CD14-positive monocyte (primary cell): ENCODE measurements at regions not wholly inside any gene's neighbourhood (a gene's known extent, or its start where the extent isn't known, plus 50 kb on each side); places are given as distances from the start of the nearest gene placed in this dataset.

Experiments
- DNase-seq, 3 donors: peaks; one replicate each; pipeline ENCODE4 v3.0.0-alpha.2; 2011 to 2022
- H2AFZ ChIP-seq: 2 replicates; pipeline ENCODE4 v1.6.0; 2012; ENCODE audit warnings: mild to moderate bottlenecking, low read depth, low read length, inconsistent platforms; ENCODE audit not compliant: insufficient read depth, poor library complexity, severe bottlenecking
- H3K27ac ChIP-seq, 2 donors: 1 replicate in 1 of 2; 2 replicates in 1 of 2; pipeline ENCODE4 v1.5.1; 2012 to 2013; ENCODE audit warnings: low read length in 2 of 2, control low read depth in 1 of 2, inconsistent platforms in 1 of 2, low read depth in 1 of 2, mild to moderate bottlenecking in 1 of 2
- H3K27me3 ChIP-seq, 2 donors: one replicate each; pipeline versions ENCODE4 v1.6.0 to v1.6.1; 2011 to 2013; ENCODE audit warnings: low read length in 2 of 2; ENCODE audit not compliant: control insufficient read depth in 2 of 2, insufficient read depth in 2 of 2
- H3K36me3 ChIP-seq, 2 donors: replicated peaks in 1 of 2; 1 replicate in 1 of 2; 2 replicates in 1 of 2; pipeline versions ENCODE4 v1.5.1 to v1.6.1; 2012 to 2013; ENCODE audit warnings: low read length in 2 of 2, control low read depth in 1 of 2, inconsistent platforms in 1 of 2, mild to moderate bottlenecking in 1 of 2; ENCODE audit not compliant: insufficient read depth in 2 of 2, control insufficient read depth in 1 of 2
- H3K4me1 ChIP-seq, 2 donors: 1 replicate in 1 of 2; 2 replicates in 1 of 2; pipeline versions ENCODE4 v1.5.1 to v1.6.1; 2012 to 2013; ENCODE audit warnings: low read length in 2 of 2, control low read depth in 1 of 2, inconsistent platforms in 1 of 2, mild to moderate bottlenecking in 1 of 2, moderate library complexity in 1 of 2; ENCODE audit not compliant: insufficient read depth in 2 of 2, control insufficient read depth in 1 of 2
- H3K4me2 ChIP-seq: replicated peaks from 2 replicates; pipeline ENCODE3; 2012; ENCODE audit warnings: low read length, moderate library complexity, mild to moderate bottlenecking; ENCODE audit not compliant: poor library complexity, severe bottlenecking; ENCODE audit errors: extremely low read depth
- H3K4me3 ChIP-seq, 3 experiments: fragments of 200-600 bp in 1 of 3; sonication (generic) in 1 of 3; replicated peaks in 1 of 3; 1 replicate in 2 of 3; 2 replicates in 1 of 3; pipeline ENCODE4 v1.5.1; 2011 to 2013; ENCODE audit warnings: low read length in 3 of 3, mild to moderate bottlenecking in 3 of 3, control low read depth in 2 of 3, low read depth in 2 of 3, inconsistent platforms in 1 of 3, moderate library complexity in 1 of 3
- H3K79me2 ChIP-seq: 2 replicates; pipeline ENCODE4 v1.6.0; 2012; ENCODE audit warnings: mild to moderate bottlenecking, control low read depth, inconsistent platforms, low read length, moderate library complexity; ENCODE audit not compliant: insufficient read depth
- H3K9ac ChIP-seq: 2 replicates; pipeline ENCODE4 v1.6.0; 2017; ENCODE audit warnings: low read length, mild to moderate bottlenecking; ENCODE audit not compliant: insufficient read depth, poor library complexity, severe bottlenecking
- H3K9me3 ChIP-seq, 2 donors: replicated peaks in 1 of 2; 1 replicate in 1 of 2; 2 replicates in 1 of 2; pipeline versions ENCODE4 v1.5.1 to v1.6.1; 2012 to 2013; ENCODE audit warnings: low read length in 2 of 2, control low read depth in 1 of 2; ENCODE audit not compliant: control insufficient read depth in 1 of 2, insufficient read depth in 1 of 2
- H4K20me1 ChIP-seq: 2 replicates; pipeline ENCODE4 v1.6.0; 2012; ENCODE audit warnings: mild to moderate bottlenecking, low read length, control low read depth, moderate library complexity; ENCODE audit not compliant: insufficient read depth
- H3K27ac Mint-ChIP-seq, 7 donors: one replicate each; pipeline ENCODE4 v1.8.0; 2020; ENCODE audit warnings: mild to moderate bottlenecking in 7 of 7, mixed read lengths in 7 of 7, moderate library complexity in 6 of 7, inconsistent platforms in 2 of 7
- H3K27me3 Mint-ChIP-seq, 3 donors: one replicate each; pipeline ENCODE4 v1.8.0; 2021 to 2022; ENCODE audit warnings: low read depth in 3 of 3, mild to moderate bottlenecking in 3 of 3, mixed read lengths in 3 of 3, moderate library complexity in 3 of 3, inconsistent platforms in 1 of 3
- H3K36me3 Mint-ChIP-seq, 2 donors: one replicate each; pipeline ENCODE4 v1.8.0; 2020; ENCODE audit warnings: mixed read lengths in 2 of 2, inconsistent platforms in 1 of 2, mild to moderate bottlenecking in 1 of 2
- H3K4me1 Mint-ChIP-seq: one replicate; pipeline ENCODE4 v1.8.0; 2020; ENCODE audit warnings: mild to moderate bottlenecking, mixed read lengths
- H3K4me3 Mint-ChIP-seq, 2 donors: one replicate each; pipeline ENCODE4 v1.8.0; 2020; ENCODE audit warnings: mild to moderate bottlenecking in 2 of 2, mixed read lengths in 2 of 2, moderate library complexity in 1 of 2
- H3K9me3 Mint-ChIP-seq, 7 donors: one replicate each; pipeline ENCODE4 v1.8.0; 2020 to 2022; ENCODE audit warnings: mixed read lengths in 7 of 7, mild to moderate bottlenecking in 6 of 7, moderate library complexity in 6 of 7, inconsistent platforms in 2 of 7
- CTCF ChIP-seq: fragments of 200-600 bp; IDR thresholded peaks from one replicate; pipeline ENCODE4 v1.8.0; 2022; ENCODE audit warnings: antibody characterized with exemption, mild to moderate bottlenecking
- WGBS: methylation state at CpG from one replicate; pipeline ENCODE4 v1.1.5; 2013; ENCODE audit warnings: missing lambda C conversion rate; ENCODE audit not compliant: insufficient coverage; 5-methylcytosine and 5-hydroxymethylcytosine counted together
- intact Hi-C, 2 donors: fragments of 100-400 bp; cut with micrococcal nuclease; formaldehyde crosslinking; loops; one replicate each; pipeline versions ENCODE4 v1.15.0 to v1.15.1; 2023

- Histone ChIP-seq H3K9ac (no peak overlapping the region), H3K4me3 (no peak overlapping the region), H3K27ac (no peak overlapping the region), H4K20me1 (no peaks in the 10 kb centered on the region), H3K4me1 (no peaks in the 10 kb centered on the region), H2AFZ (no peak overlapping the region), H3K27me3 (no peaks in the 10 kb centered on the region), H3K79me2 (no peaks in the 10 kb centered on the region), H3K4me2 (no peak overlapping the region), H3K36me3 (no peaks in the 10 kb centered on the region), H3K9me3 (peaks cover 8 to 11% of the 10 kb centered on the region in 2 donors)
- H3K4me3 Mint-ChIP-seq, result no peak overlapping the region
- DNase-seq, result no peak
- TF ChIP-seq CTCF, result no peak
- peaks cover 0 to 2% (median 0%) of the 10 kb centered on the region in 3 donors for H3K27me3 Mint-ChIP-seq
- peaks cover 2 to 11% (median 4%) of the 10 kb centered on the region in 7 donors for H3K9me3 Mint-ChIP-seq
- H3K4me1 Mint-ChIP-seq, result no peaks in the 10 kb centered on the region
- intact Hi-C loops, result no loop called here
- WGBS, result 92% methylated on average over 5 of the region's 6 CpGs
- no peak overlapping the region for H3K27ac Mint-ChIP-seq
- no peaks in the 10 kb centered on the region for H3K36me3 Mint-ChIP-seq
Observed at GRCh38 chr18:28823506-28824182, 646.7 kb upstream of the CDH2 start.

GRCh38 chr18:28820353-28820752, 643.4 kb upstream of the CDH2 start:
- H3K9ac ChIP-seq, result no peak overlapping the region
- WGBS, result no CpG with 5 or more reads among the region's 1 CpG
- H3K4me1 Mint-ChIP-seq, result no peaks in the 10 kb centered on the region
- H3K27ac ChIP-seq, result no peak overlapping the region
- H3K4me2 ChIP-seq, result no peak overlapping the region
- no peak overlapping the region for H3K27ac Mint-ChIP-seq
- no peaks in the 10 kb centered on the region for H3K4me1 ChIP-seq
- H3K27me3 ChIP-seq, result no peaks in the 10 kb centered on the region
- intact Hi-C loops, result no loop called here
- peaks cover 2 to 11% (median 4%) of the 10 kb centered on the region in 7 donors for H3K9me3 Mint-ChIP-seq
- TF ChIP-seq CTCF, result no peak
- peaks cover 0 to 4% (median 0%) of the 10 kb centered on the region in 3 donors for H3K27me3 Mint-ChIP-seq
- H3K4me3 ChIP-seq, result no peak overlapping the region
- no peaks in the 10 kb centered on the region for H3K36me3 Mint-ChIP-seq
- no peaks in the 10 kb centered on the region for H3K79me2 ChIP-seq
- H3K9me3 ChIP-seq, result peaks cover 8 to 11% of the 10 kb centered on the region in 2 donors
- H3K36me3 ChIP-seq, result no peaks in the 10 kb centered on the region
- no peak for DNase-seq
- no peak overlapping the region for H2AFZ ChIP-seq
- H3K4me3 Mint-ChIP-seq, result no peak overlapping the region
- H4K20me1 ChIP-seq, result no peaks in the 10 kb centered on the region
